ENCODE measurements at regions not wholly inside any gene's neighbourhood (a gene's known extent, or its start where the extent isn't known, plus 50 kb on each side); places are given as distances from the start of the nearest gene placed in this dataset.

- CTCF ChIA-PET: no interaction called here
- TF ChIP-seq CTCF (IDR thresholded peaks at IDR 0.05; ENCODE audit: low read depth, low read length): no peak
- Histone ChIP-seq H3K27me3 (ENCODE audit: control insufficient read depth, insufficient read depth, low read length) (no peaks in the 10 kb centered on the region), H3K4me3 (ENCODE audit: low read depth, low read length) (no peak overlapping the region), H3K27ac (ENCODE audit: low read depth, low read length) (no peak overlapping the region), H3K9me3 (ENCODE audit: control insufficient read depth, insufficient read depth, low read length) (peaks cover 3% of the 10 kb centered on the region; the same call in 1 of the 2 replicates)
- no peak for DNase-seq (ENCODE audit: low read depth, low spot score)
- POLR2A ChIA-PET: no interaction called here
Observed at GRCh38 chrX:6849716-6850414, 297.6 kb upstream of the STS start.

- Histone ChIP-seq H3K4me3 (ENCODE audit: low read depth, low read length) (no peak overlapping the region), H3K9me3 (ENCODE audit: control insufficient read depth, insufficient read depth, low read length) (no peaks in the 10 kb centered on the region), H3K27ac (ENCODE audit: low read depth, low read length) (no peak overlapping the region), H3K27me3 (ENCODE audit: control insufficient read depth, insufficient read depth, low read length) (no peaks in the 10 kb centered on the region)
- no peak for DNase-seq (ENCODE audit: low read depth, low spot score)
- ChIA-PET POLR2A (no interaction called here), CTCF (no interaction called here)
- no peak for TF ChIP-seq CTCF (IDR thresholded peaks at IDR 0.05; ENCODE audit: low read depth, low read length)
Observed at GRCh38 chrX:6832619-6833018, 297.7 kb upstream of the VCX3A start.

GRCh38 chrX:6826856-6827255, 291.9 kb upstream of the VCX3A start:
- POLR2A ChIA-PET: no interaction called here
- no peak for DNase-seq (ENCODE audit: low read depth, low spot score)
- CTCF ChIA-PET: no interaction called here
- Histone ChIP-seq H3K27me3 (ENCODE audit: control insufficient read depth, insufficient read depth, low read length) (no peaks in the 10 kb centered on the region), H3K4me3 (ENCODE audit: low read depth, low read length) (no peak overlapping the region), H3K9me3 (ENCODE audit: control insufficient read depth, insufficient read depth, low read length) (no peaks in the 10 kb centered on the region), H3K27ac (ENCODE audit: low read depth, low read length) (no peak overlapping the region)
- no peak for TF ChIP-seq CTCF (IDR thresholded peaks at IDR 0.05; ENCODE audit: low read depth, low read length)

- Histone ChIP-seq H3K27me3 (ENCODE audit: control insufficient read depth, insufficient read depth, low read length) (no peaks in the 10 kb centered on the region), H3K9me3 (ENCODE audit: control insufficient read depth, insufficient read depth, low read length) (no peaks in the 10 kb centered on the region; the same call in 1 of the 2 replicates), H3K27ac (ENCODE audit: low read depth, low read length) (no peak overlapping the region), H3K4me3 (ENCODE audit: low read depth, low read length) (no peak overlapping the region)
- TF ChIP-seq CTCF (IDR thresholded peaks at IDR 0.05; ENCODE audit: low read depth, low read length): no peak
- ChIA-PET CTCF (no interaction called here), POLR2A (no interaction called here)
- no peak for DNase-seq (ENCODE audit: low read depth, low spot score)
Observed at GRCh38 chrX:6821730-6822129, 286.8 kb upstream of the VCX3A start.

- no peak for DNase-seq (ENCODE audit: low read depth, low spot score)
- POLR2A ChIA-PET: no interaction called here
- Histone ChIP-seq H3K4me3 (ENCODE audit: low read depth, low read length) (no peak overlapping the region), H3K27ac (ENCODE audit: low read depth, low read length) (no peak overlapping the region), H3K27me3 (ENCODE audit: control insufficient read depth, insufficient read depth, low read length) (no peaks in the 10 kb centered on the region), H3K9me3 (ENCODE audit: control insufficient read depth, insufficient read depth, low read length) (no peaks in the 10 kb centered on the region; the same call in 1 of the 2 replicates)
- CTCF ChIA-PET: no interaction called here
- TF ChIP-seq CTCF (IDR thresholded peaks at IDR 0.05; ENCODE audit: low read depth, low read length): no peak
Observed at GRCh38 chrX:6813836-6814370, 279.0 kb upstream of the VCX3A start.
